Breast epithelium (tissue), 4 donors: ENCODE measurements at regions not wholly inside any gene's neighbourhood (a gene's known extent, or its start where the extent isn't known, plus 50 kb on each side); places are given as distances from the start of the nearest gene placed in this dataset.

Experiments used
- DNase-seq, 2 donors: peaks; one replicate each; pipeline ENCODE4 v3.0.0-alpha.2; 2019; ENCODE audit warnings: low spot score in 2 of 2
- H3K27ac ChIP-seq, 2 donors: fragments of 200-600 bp; sonication (generic) in 1 of 2; one replicate each; pipeline ENCODE4 v1.5.1; 2016 to 2019; ENCODE audit warnings: mild to moderate bottlenecking in 1 of 2
- H3K27me3 ChIP-seq, 2 donors: fragments of 200-600 bp; sonication (generic) in 1 of 2; one replicate each; pipeline versions ENCODE4 v1.5.1 to v1.6.0; 2017 to 2019; ENCODE audit warnings: control low read depth in 1 of 2, mild to moderate bottlenecking in 1 of 2
- H3K36me3 ChIP-seq: fragments of 200-600 bp; one replicate; pipeline ENCODE4 v1.5.1; 2019
- H3K4me1 ChIP-seq, 2 donors: fragments of 200-600 bp; sonication (generic); one replicate each; pipeline ENCODE4 v1.5.1; 2016 to 2019; ENCODE audit warnings: control low read depth in 1 of 2
- H3K4me3 ChIP-seq, 3 donors: fragments of 200-600 bp; sonication (generic); 1 replicate in 2 of 3; 2 replicates in 1 of 3; pipeline ENCODE4 v1.5.1; 2016 to 2019; ENCODE audit warnings: mild to moderate bottlenecking in 3 of 3, moderate library complexity in 2 of 3
- H3K9me3 ChIP-seq, 2 donors: fragments of 200-600 bp; sonication (generic) in 1 of 2; one replicate each; pipeline ENCODE4 v1.5.1; 2016 to 2019; ENCODE audit warnings: control low read depth in 1 of 2
- CTCF ChIP-seq, 3 donors: fragments of 450-650 bp; IDR thresholded peaks; one replicate each; pipeline ENCODE4 v1.5.1; 2016 to 2017; ENCODE audit warnings: antibody characterized with exemption in 3 of 3, mild to moderate bottlenecking in 3 of 3, moderate library complexity in 3 of 3
- POLR2A ChIP-seq: fragments of 450-650 bp; IDR thresholded peaks from one replicate; pipeline ENCODE4 v1.6.1; 2016; ENCODE audit warnings: antibody characterized with exemption, mild to moderate bottlenecking, moderate library complexity
- POLR2AphosphoS5 ChIP-seq, 3 donors: sonication (generic); formaldehyde crosslinking; IDR thresholded peaks; one replicate each; pipeline ENCODE4 v1.6.1; 2017; ENCODE audit warnings: antibody characterized with exemption in 3 of 3
- intact Hi-C: fragments of 100-400 bp; cut with DNase I; formaldehyde crosslinking; loops from one replicate; pipeline ENCODE4 v1.15.1; 2023; ENCODE audit warnings: low total_unique reads

DNA sequence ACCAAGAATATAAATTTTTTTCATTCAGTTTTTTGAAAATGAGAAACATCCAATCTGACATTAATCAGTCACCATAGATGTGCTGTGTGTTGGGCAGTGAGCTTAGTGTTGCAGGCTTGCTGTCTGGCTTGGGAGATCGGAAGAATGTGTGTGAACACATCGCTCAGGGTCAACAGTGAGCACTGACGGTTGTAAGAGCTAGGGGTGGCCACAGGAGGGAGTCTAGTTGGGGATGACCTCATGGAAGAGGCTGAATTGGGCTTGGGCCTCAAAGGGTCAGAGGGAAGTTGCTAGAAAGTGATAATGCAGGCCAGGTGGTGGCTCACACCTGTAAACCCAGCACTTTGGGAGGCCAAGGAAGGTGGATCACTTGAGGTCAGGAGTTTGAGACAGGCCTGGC lies 375.4 kb downstream of the DDX10 start:
- no peak for DNase-seq
- Histone ChIP-seq H3K4me1 (no peaks in the 10 kb centered on the region), H3K27ac (no peak overlapping the region), H3K36me3 (no peaks in the 10 kb centered on the region), H3K9me3 (no peaks in the 10 kb centered on the region), H3K27me3 (no peaks in the 10 kb centered on the region), H3K4me3 (no peak overlapping the region)
- intact Hi-C loops, result no loop called here
- no peak for TF ChIP-seq POLR2AphosphoS5 (IDR thresholded peaks at IDR 0.05)
- TF ChIP-seq CTCF (IDR thresholded peaks at IDR 0.05), result no peak
- TF ChIP-seq POLR2A, result no peak

DNA sequence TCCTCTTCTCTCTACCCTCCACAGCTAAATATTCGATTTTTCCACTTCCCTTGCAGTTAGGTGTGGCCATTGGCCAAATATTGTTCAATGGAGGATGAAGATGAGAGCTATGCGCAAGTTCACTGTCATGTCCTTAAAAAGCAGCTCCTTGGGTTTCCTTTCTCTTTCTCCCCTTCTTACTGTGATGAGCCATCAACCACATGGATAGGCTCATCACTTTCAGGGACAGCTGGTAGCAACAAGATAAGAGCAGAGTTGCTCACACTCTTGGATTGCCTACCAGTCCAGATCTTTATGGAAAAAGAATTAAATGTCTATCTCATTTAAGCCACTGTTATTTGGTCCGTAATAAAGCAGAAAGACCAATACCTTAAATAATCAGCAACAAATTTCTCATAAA lies 377.0 kb downstream of the DDX10 start:
- TF ChIP-seq POLR2A (no peak), POLR2AphosphoS5 (IDR thresholded peaks at IDR 0.05) (no peak), CTCF (IDR thresholded peaks at IDR 0.05) (no peak)

DNA sequence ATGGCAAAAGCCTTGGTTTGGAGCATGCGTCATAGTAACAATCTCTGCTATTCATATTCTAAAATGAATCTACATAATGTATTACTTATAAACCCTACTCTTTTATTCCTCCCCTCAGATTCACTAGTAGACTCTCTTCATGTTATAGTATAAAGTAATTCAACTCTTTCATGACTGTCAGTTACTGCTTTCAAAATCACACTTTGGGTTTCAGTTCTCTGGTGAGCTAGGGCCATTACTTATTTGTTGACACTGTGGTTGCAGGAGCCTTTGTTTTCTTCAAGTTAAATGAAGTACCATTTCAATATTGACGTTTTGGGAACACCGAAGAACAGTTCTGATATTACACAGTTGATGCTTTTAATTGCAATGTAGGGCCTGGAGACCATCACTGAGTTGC lies 378.4 kb downstream of the DDX10 start:
- DNase-seq, result no peak
- H3K9me3 ChIP-seq, result no peaks in the 10 kb centered on the region
- intact Hi-C loops, result no loop called here

More for the DNA sequence above, 377.0 kb downstream of the DDX10 start:
- H3K27ac ChIP-seq, result no peak overlapping the region
- H3K9me3 ChIP-seq, result no peaks in the 10 kb centered on the region
- no peaks in the 10 kb centered on the region for H3K27me3 ChIP-seq
- no peaks in the 10 kb centered on the region for H3K4me1 ChIP-seq
- intact Hi-C loops, result no loop called here
- DNase-seq, result no peak
- no peaks in the 10 kb centered on the region for H3K36me3 ChIP-seq
- H3K4me3 ChIP-seq, result no peak overlapping the region

GRCh38 chr11:109046284-109046992 lies 375.6 kb upstream of the C11orf87 start:
- TF ChIP-seq CTCF (IDR thresholded peaks at IDR 0.05) (no peak), POLR2A (no peak)
- intact Hi-C loops, result no loop called here
- no peak overlapping the region for H3K27ac ChIP-seq
- no peaks in the 10 kb centered on the region for H3K9me3 ChIP-seq
- H3K4me3 ChIP-seq, result no peak overlapping the region
- no peaks in the 10 kb centered on the region for H3K27me3 ChIP-seq
- no peak for DNase-seq
- no peaks in the 10 kb centered on the region for H3K4me1 ChIP-seq
- no peaks in the 10 kb centered on the region for H3K36me3 ChIP-seq

More for the DNA sequence above, 378.4 kb downstream of the DDX10 start:
- Histone ChIP-seq H3K27me3 (no peaks in the 10 kb centered on the region), H3K4me1 (no peaks in the 10 kb centered on the region), H3K4me3 (no peak overlapping the region), H3K36me3 (no peaks in the 10 kb centered on the region), H3K27ac (no peak overlapping the region)
- TF ChIP-seq CTCF (IDR thresholded peaks at IDR 0.05) (no peak), POLR2A (no peak), POLR2AphosphoS5 (IDR thresholded peaks at IDR 0.05) (no peak)

DNA sequence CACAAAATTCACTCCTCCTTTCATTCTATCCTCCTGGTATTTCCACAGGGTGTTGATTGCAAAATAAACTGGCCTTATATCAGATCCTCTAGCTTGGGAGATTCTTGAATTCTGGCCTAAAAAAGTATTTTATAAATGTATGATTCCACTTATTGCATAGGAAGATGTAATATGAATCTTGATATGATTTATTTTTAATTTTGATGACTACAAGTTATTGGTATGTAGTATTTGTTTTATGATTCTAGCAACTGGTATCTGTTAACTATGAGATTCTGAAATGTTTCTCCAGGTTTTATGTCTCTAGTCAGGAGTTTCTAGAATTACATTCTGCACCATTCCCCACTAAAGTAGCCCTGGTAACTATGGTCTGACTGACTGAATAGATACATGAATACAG lies 373.9 kb upstream of the C11orf87 start:
- intact Hi-C loops, result no loop called here

More for the DNA sequence above, 373.9 kb upstream of the C11orf87 start:
- no peak overlapping the region for H3K27ac ChIP-seq
- TF ChIP-seq CTCF (IDR thresholded peaks at IDR 0.05) (no peak), POLR2AphosphoS5 (IDR thresholded peaks at IDR 0.05) (no peak), POLR2A (no peak)
- H3K4me3 ChIP-seq, result no peak overlapping the region
- H3K4me1 ChIP-seq, result no peaks in the 10 kb centered on the region
- no peaks in the 10 kb centered on the region for H3K9me3 ChIP-seq
- no peaks in the 10 kb centered on the region for H3K36me3 ChIP-seq
- no peaks in the 10 kb centered on the region for H3K27me3 ChIP-seq
- DNase-seq, result no peak
